KOPT-K1 (cell line): ENCODE measurements at regions not wholly inside any gene's neighbourhood (a gene's known extent, or its start where the extent isn't known, plus 50 kb on each side); places are given as distances from the start of the nearest gene placed in this dataset.
A peak's percentile ranks its signal among the peaks of the same experiment; 100 is the strongest.

Source experiments
- H3K27ac ChIP-seq: fragments of 200-600 bp; sonication (generic); 2 replicates; pipeline ENCODE4 v1.5.1; 2016; ENCODE audit warnings: antibody characterized with exemption, mild to moderate bottlenecking, low read depth, low read length; ENCODE audit not compliant: poor library complexity, severe bottlenecking
- H3K36me3 ChIP-seq: fragments of 200-600 bp; sonication (generic); 2 replicates; pipeline ENCODE4 v1.5.1; 2017; ENCODE audit warnings: antibody characterized with exemption, mild to moderate bottlenecking, low read length, moderate library complexity; ENCODE audit not compliant: insufficient read depth
- H3K9me3 ChIP-seq: fragments of 200-600 bp; sonication (generic); 2 replicates; pipeline ENCODE4 v1.5.1; 2017; ENCODE audit warnings: antibody characterized with exemption, low read length, mild to moderate bottlenecking; ENCODE audit not compliant: insufficient read depth, poor library complexity, severe bottlenecking

- H3K9me3 ChIP-seq: no peaks in the 10 kb centered on the region
- H3K27ac ChIP-seq: peak overlapping the region; percentile 72
- H3K36me3 ChIP-seq: no peaks in the 10 kb centered on the region
Observed at GRCh38 chr2:44825702-44826101, 115.8 kb upstream of the SIX3 start.

- no peaks in the 10 kb centered on the region for H3K9me3 ChIP-seq
Observed at GRCh38 chr2:44826601-44827000, 114.9 kb upstream of the SIX3 start.

GRCh38 chr2:44829771-44830170 lies 111.7 kb upstream of the SIX3 start:
- no peaks in the 10 kb centered on the region for H3K9me3 ChIP-seq
- no peak overlapping the region for H3K27ac ChIP-seq
- no peaks in the 10 kb centered on the region for H3K36me3 ChIP-seq

More at GRCh38 chr2:44826601-44827000, 114.9 kb upstream of the SIX3 start:
- H3K36me3 ChIP-seq: no peaks in the 10 kb centered on the region
- peak overlapping the region; percentile 72 for H3K27ac ChIP-seq

- no peak overlapping the region for H3K27ac ChIP-seq
- no peaks in the 10 kb centered on the region for H3K36me3 ChIP-seq
- H3K9me3 ChIP-seq: no peaks in the 10 kb centered on the region
Observed at GRCh38 chr2:44833171-44834069, 108.1 kb upstream of the SIX3 start.

GRCh38 chr2:44834656-44835055 lies 106.8 kb upstream of the SIX3 start:
- Histone ChIP-seq H3K27ac (no peak overlapping the region), H3K9me3 (no peaks in the 10 kb centered on the region), H3K36me3 (no peaks in the 10 kb centered on the region)

- Histone ChIP-seq H3K27ac (no peak overlapping the region), H3K9me3 (no peaks in the 10 kb centered on the region), H3K36me3 (no peaks in the 10 kb centered on the region)
Observed at GRCh38 chr2:44836174-44836573, 105.3 kb upstream of the SIX3 start.

GRCh38 chr2:44836916-44837315 lies 104.6 kb upstream of the SIX3 start:
- no peaks in the 10 kb centered on the region for H3K9me3 ChIP-seq
- no peak overlapping the region for H3K27ac ChIP-seq
- H3K36me3 ChIP-seq: no peaks in the 10 kb centered on the region

- no peaks in the 10 kb centered on the region for H3K9me3 ChIP-seq
- no peaks in the 10 kb centered on the region for H3K36me3 ChIP-seq
- no peak overlapping the region for H3K27ac ChIP-seq
Observed at GRCh38 chr2:44838116-44838790, 103.2 kb upstream of the SIX3 start.

- H3K36me3 ChIP-seq: no peaks in the 10 kb centered on the region
- H3K27ac ChIP-seq: no peak overlapping the region
- no peaks in the 10 kb centered on the region for H3K9me3 ChIP-seq
Observed at GRCh38 chr2:44839370-44839769, 102.1 kb upstream of the SIX3 start.

- no peaks in the 10 kb centered on the region for H3K36me3 ChIP-seq
- no peaks in the 10 kb centered on the region for H3K9me3 ChIP-seq
- no peak overlapping the region for H3K27ac ChIP-seq
Observed at GRCh38 chr2:44839771-44840502, 101.6 kb upstream of the SIX3 start.

- Histone ChIP-seq H3K9me3 (no peaks in the 10 kb centered on the region), H3K36me3 (no peaks in the 10 kb centered on the region), H3K27ac (no peak overlapping the region)
Observed at GRCh38 chr2:44840503-44840850, 101.0 kb upstream of the SIX3 start.

- no peaks in the 10 kb centered on the region for H3K36me3 ChIP-seq
- H3K27ac ChIP-seq: no peak overlapping the region
- no peaks in the 10 kb centered on the region for H3K9me3 ChIP-seq
Observed at GRCh38 chr2:44843086-44843485, 98.4 kb upstream of the SIX3 start.

- no peak overlapping the region for H3K27ac ChIP-seq
- H3K36me3 ChIP-seq: no peaks in the 10 kb centered on the region
- H3K9me3 ChIP-seq: no peaks in the 10 kb centered on the region
Observed at GRCh38 chr2:44843641-44844310, 97.7 kb upstream of the SIX3 start.

GRCh38 chr2:44844651-44845270 lies 96.7 kb upstream of the SIX3 start:
- no peaks in the 10 kb centered on the region for H3K36me3 ChIP-seq
- H3K9me3 ChIP-seq: no peaks in the 10 kb centered on the region
- H3K27ac ChIP-seq: no peak overlapping the region
